ENCODE measurements at regions not wholly inside any gene's neighbourhood (a gene's known extent, or its start where the extent isn't known, plus 50 kb on each side); places are given as distances from the start of the nearest gene placed in this dataset.

DNA sequence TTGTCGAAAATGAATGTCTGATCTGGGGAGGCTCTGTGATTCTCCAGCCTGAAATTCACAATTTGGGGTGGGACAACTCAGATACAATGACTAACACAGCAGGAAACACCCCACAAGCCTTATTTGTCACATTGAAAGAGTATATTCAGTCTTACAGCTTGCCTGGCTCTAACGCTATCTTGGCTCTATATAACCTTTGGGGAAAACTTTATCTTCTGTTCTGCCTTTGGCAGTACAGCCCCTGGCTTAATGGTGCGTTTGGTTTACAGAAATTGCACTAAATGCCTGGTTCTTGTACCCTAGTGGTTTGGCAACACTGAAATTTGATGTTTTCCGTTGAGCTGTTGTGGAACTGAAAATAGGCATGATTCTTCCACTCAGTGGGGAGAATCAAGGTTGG, 178.1 kb upstream of the VEGFC start:
- TF ChIP-seq CTCF (conservative IDR thresholded peaks at IDR 0.05 in 1 of 2, IDR thresholded peaks at IDR 0.05 in 1 of 2; ENCODE audit: extremely low read depth in 1 of 2, insufficient read depth in 1 of 2, low read depth in 1 of 2, low read length in 2 of 2) (no peak), EZH2 (IDR thresholded peaks at IDR 0.05; ENCODE audit: borderline replicate concordance, low read length) (no peak)

Measured in mammary epithelial cell (primary cell).